WTC11 (cell line): ENCODE measurements at regions not wholly inside any gene's neighbourhood (a gene's known extent, or its start where the extent isn't known, plus 50 kb on each side); places are given as distances from the start of the nearest gene placed in this dataset.

Source experiments
- CREB1 ChIP-seq: sonication (generic); formaldehyde crosslinking; IDR thresholded peaks from 2 replicates; pipeline ENCODE4 v1.8.0; 2023; ENCODE audit warnings: mild to moderate bottlenecking, missing genetic modification reagents
- EMX1 ChIP-seq: fragments of 250-450 bp; sonication (Bioruptor Pico); IDR thresholded peaks from 2 replicates; pipeline ENCODE4 v1.8.0; 2021; ENCODE audit warnings: mild to moderate bottlenecking
- FOXP1 ChIP-seq: sonication (generic); formaldehyde crosslinking; IDR thresholded peaks from 2 replicates; pipeline ENCODE4 v1.8.0; 2022; ENCODE audit warnings: missing genetic modification reagents, mild to moderate bottlenecking, moderate library complexity, borderline replicate concordance
- JAZF1 ChIP-seq: fragments of 250-450 bp; sonication (Bioruptor Pico); IDR thresholded peaks from 2 replicates; pipeline ENCODE4 v1.9.0; 2021; ENCODE audit warnings: moderate library complexity, mild to moderate bottlenecking, inconsistent platforms
- TCF7 ChIP-seq: sonication (generic); formaldehyde crosslinking; IDR thresholded peaks from 2 replicates; pipeline ENCODE4 v1.8.0; 2022; ENCODE audit warnings: mild to moderate bottlenecking, low read depth, missing genetic modification reagents, moderate library complexity
- ZNF121 ChIP-seq: sonication (generic); formaldehyde crosslinking; IDR thresholded peaks from 2 replicates; pipeline ENCODE4 v1.8.0; 2023; ENCODE audit warnings: missing genetic modification reagents
- ZNF263 ChIP-seq: sonication (generic); formaldehyde crosslinking; IDR thresholded peaks from 2 replicates; pipeline ENCODE4 v1.8.1; 2022; ENCODE audit warnings: low read depth, mild to moderate bottlenecking, moderate library complexity, missing genetic modification reagents
- TF ChIP-seq, protein P1 (sequence below): sonication (generic); formaldehyde crosslinking; IDR thresholded peaks from 2 replicates; pipeline ENCODE4 v1.8.1; 2023; ENCODE audit warnings: mild to moderate bottlenecking, moderate library complexity, missing genetic modification reagents
- TF ChIP-seq, protein P2 (sequence below): fragments of 200-600 bp; IDR thresholded peaks from 2 replicates; pipeline ENCODE4 v1.8.0; 2022; ENCODE audit warnings: antibody characterized with exemption
- TF ChIP-seq, protein P3 (sequence below): sonication (generic); formaldehyde crosslinking; IDR thresholded peaks from 2 replicates; pipeline ENCODE4 v1.8.0; 2022; ENCODE audit warnings: mild to moderate bottlenecking, missing genetic modification reagents
- TF ChIP-seq, protein P4 (sequence below): fragments of 250-450 bp; sonication (Bioruptor Pico); IDR thresholded peaks from 2 replicates; pipeline ENCODE4 v1.9.0; 2021; ENCODE audit warnings: mild to moderate bottlenecking, borderline replicate concordance
- TF ChIP-seq, protein P5 (sequence below): sonication (generic); formaldehyde crosslinking; IDR thresholded peaks from 2 replicates; pipeline ENCODE4 v1.8.0; 2023; ENCODE audit warnings: mild to moderate bottlenecking, missing genetic modification reagents
- TF ChIP-seq, protein P6 (sequence below): sonication (generic); formaldehyde crosslinking; IDR thresholded peaks from 2 replicates; pipeline ENCODE4 v1.8.1; 2023; ENCODE audit warnings: mild to moderate bottlenecking, missing genetic modification reagents, moderate library complexity
- TF ChIP-seq, protein P7 (sequence below): sonication (generic); formaldehyde crosslinking; IDR thresholded peaks from 2 replicates; pipeline ENCODE4 v1.8.1; 2023; ENCODE audit warnings: mild to moderate bottlenecking, missing genetic modification reagents, moderate library complexity

DNA sequence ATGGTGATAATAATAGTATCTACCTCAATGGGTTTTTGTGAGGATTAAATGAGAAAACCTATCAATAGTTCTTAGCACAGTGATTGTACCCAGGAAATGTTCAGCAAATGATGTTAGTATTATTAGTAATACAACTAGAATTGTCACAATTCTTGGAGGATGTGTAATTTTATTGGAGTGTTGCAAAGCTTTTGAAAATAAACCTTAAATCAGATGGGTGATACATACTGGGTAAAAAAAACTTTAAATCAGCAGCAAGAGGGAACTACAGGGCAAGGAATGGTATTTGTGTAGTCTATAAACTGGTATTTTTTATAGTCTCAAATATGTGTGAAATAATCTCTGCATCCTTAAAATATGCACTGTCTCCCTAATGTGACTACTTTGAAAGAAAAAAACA is 371.6 kb downstream of the PIK3R1 start (continued):
- TF ChIP-seq, protein P1, sequence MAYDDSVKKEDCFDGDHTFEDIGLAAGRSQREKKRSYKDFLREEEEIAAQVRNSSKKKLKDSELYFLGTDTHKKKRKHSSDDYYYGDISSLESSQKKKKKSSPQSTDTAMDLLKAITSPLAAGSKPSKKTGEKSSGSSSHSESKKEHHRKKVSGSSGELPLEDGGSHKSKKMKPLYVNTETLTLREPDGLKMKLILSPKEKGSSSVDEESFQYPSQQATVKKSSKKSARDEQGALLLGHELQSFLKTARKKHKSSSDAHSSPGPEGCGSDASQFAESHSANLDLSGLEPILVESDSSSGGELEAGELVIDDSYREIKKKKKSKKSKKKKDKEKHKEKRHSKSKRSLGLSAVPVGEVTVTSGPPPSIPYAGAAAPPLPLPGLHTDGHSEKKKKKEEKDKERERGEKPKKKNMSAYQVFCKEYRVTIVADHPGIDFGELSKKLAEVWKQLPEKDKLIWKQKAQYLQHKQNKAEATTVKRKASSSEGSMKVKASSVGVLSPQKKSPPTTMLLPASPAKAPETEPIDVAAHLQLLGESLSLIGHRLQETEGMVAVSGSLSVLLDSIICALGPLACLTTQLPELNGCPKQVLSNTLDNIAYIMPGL (CRISPR knock-in tag): no peak
- TF ChIP-seq ZNF263 (CRISPR knock-in tag) (no peak), EMX1 (CRISPR knock-in tag) (no peak), TCF7 (CRISPR knock-in tag) (no peak), JAZF1 (CRISPR knock-in tag) (no peak), ZNF121 (CRISPR knock-in tag) (no peak), CREB1 (CRISPR knock-in tag) (no peak), FOXP1 (CRISPR knock-in tag) (no peak)
- TF ChIP-seq, protein P2, sequence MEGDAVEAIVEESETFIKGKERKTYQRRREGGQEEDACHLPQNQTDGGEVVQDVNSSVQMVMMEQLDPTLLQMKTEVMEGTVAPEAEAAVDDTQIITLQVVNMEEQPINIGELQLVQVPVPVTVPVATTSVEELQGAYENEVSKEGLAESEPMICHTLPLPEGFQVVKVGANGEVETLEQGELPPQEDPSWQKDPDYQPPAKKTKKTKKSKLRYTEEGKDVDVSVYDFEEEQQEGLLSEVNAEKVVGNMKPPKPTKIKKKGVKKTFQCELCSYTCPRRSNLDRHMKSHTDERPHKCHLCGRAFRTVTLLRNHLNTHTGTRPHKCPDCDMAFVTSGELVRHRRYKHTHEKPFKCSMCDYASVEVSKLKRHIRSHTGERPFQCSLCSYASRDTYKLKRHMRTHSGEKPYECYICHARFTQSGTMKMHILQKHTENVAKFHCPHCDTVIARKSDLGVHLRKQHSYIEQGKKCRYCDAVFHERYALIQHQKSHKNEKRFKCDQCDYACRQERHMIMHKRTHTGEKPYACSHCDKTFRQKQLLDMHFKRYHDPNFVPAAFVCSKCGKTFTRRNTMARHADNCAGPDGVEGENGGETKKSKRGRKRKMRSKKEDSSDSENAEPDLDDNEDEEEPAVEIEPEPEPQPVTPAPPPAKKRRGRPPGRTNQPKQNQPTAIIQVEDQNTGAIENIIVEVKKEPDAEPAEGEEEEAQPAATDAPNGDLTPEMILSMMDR: no peak
- TF ChIP-seq, protein P3, sequence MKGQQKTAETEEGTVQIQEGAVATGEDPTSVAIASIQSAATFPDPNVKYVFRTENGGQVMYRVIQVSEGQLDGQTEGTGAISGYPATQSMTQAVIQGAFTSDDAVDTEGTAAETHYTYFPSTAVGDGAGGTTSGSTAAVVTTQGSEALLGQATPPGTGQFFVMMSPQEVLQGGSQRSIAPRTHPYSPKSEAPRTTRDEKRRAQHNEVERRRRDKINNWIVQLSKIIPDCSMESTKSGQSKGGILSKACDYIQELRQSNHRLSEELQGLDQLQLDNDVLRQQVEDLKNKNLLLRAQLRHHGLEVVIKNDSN (CRISPR knock-in tag): no peak
- TF ChIP-seq, protein P4, sequence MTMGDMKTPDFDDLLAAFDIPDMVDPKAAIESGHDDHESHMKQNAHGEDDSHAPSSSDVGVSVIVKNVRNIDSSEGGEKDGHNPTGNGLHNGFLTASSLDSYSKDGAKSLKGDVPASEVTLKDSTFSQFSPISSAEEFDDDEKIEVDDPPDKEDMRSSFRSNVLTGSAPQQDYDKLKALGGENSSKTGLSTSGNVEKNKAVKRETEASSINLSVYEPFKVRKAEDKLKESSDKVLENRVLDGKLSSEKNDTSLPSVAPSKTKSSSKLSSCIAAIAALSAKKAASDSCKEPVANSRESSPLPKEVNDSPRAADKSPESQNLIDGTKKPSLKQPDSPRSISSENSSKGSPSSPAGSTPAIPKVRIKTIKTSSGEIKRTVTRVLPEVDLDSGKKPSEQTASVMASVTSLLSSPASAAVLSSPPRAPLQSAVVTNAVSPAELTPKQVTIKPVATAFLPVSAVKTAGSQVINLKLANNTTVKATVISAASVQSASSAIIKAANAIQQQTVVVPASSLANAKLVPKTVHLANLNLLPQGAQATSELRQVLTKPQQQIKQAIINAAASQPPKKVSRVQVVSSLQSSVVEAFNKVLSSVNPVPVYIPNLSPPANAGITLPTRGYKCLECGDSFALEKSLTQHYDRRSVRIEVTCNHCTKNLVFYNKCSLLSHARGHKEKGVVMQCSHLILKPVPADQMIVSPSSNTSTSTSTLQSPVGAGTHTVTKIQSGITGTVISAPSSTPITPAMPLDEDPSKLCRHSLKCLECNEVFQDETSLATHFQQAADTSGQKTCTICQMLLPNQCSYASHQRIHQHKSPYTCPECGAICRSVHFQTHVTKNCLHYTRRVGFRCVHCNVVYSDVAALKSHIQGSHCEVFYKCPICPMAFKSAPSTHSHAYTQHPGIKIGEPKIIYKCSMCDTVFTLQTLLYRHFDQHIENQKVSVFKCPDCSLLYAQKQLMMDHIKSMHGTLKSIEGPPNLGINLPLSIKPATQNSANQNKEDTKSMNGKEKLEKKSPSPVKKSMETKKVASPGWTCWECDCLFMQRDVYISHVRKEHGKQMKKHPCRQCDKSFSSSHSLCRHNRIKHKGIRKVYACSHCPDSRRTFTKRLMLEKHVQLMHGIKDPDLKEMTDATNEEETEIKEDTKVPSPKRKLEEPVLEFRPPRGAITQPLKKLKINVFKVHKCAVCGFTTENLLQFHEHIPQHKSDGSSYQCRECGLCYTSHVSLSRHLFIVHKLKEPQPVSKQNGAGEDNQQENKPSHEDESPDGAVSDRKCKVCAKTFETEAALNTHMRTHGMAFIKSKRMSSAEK: no peak
- TF ChIP-seq, protein P5, sequence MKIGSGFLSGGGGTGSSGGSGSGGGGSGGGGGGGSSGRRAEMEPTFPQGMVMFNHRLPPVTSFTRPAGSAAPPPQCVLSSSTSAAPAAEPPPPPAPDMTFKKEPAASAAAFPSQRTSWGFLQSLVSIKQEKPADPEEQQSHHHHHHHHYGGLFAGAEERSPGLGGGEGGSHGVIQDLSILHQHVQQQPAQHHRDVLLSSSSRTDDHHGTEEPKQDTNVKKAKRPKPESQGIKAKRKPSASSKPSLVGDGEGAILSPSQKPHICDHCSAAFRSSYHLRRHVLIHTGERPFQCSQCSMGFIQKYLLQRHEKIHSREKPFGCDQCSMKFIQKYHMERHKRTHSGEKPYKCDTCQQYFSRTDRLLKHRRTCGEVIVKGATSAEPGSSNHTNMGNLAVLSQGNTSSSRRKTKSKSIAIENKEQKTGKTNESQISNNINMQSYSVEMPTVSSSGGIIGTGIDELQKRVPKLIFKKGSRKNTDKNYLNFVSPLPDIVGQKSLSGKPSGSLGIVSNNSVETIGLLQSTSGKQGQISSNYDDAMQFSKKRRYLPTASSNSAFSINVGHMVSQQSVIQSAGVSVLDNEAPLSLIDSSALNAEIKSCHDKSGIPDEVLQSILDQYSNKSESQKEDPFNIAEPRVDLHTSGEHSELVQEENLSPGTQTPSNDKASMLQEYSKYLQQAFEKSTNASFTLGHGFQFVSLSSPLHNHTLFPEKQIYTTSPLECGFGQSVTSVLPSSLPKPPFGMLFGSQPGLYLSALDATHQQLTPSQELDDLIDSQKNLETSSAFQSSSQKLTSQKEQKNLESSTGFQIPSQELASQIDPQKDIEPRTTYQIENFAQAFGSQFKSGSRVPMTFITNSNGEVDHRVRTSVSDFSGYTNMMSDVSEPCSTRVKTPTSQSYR (CRISPR knock-in tag): no peak
- TF ChIP-seq, protein P6, sequence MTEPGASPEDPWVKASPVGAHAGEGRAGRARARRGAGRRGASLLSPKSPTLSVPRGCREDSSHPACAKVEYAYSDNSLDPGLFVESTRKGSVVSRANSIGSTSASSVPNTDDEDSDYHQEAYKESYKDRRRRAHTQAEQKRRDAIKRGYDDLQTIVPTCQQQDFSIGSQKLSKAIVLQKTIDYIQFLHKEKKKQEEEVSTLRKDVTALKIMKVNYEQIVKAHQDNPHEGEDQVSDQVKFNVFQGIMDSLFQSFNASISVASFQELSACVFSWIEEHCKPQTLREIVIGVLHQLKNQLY: no peak
- TF ChIP-seq, protein P7, sequence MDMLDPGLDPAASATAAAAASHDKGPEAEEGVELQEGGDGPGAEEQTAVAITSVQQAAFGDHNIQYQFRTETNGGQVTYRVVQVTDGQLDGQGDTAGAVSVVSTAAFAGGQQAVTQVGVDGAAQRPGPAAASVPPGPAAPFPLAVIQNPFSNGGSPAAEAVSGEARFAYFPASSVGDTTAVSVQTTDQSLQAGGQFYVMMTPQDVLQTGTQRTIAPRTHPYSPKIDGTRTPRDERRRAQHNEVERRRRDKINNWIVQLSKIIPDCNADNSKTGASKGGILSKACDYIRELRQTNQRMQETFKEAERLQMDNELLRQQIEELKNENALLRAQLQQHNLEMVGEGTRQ (CRISPR knock-in tag): no peak
